ENCODE measurements at regions not wholly inside any gene's neighbourhood (a gene's known extent, or its start where the extent isn't known, plus 50 kb on each side); places are given as distances from the start of the nearest gene placed in this dataset.

- H3K36me3 ChIP-seq (ENCODE audit: control insufficient read depth in 4 of 4, insufficient read depth in 4 of 4, low read length in 3 of 4) = no peaks in the 10 kb centered on the region
- H3K27me3 ChIP-seq (replicated peaks in 2 of 5; ENCODE audit: control insufficient read depth in 4 of 5, insufficient read depth in 5 of 5, low read length in 4 of 5) = no peaks in the 10 kb centered on the region
- ChIA-PET POLR2A (no interaction called here), CTCF (no interaction called here)
- no peak for DNase-seq
- 85% methylated on average over 3 of the region's 4 CpGs for WGBS (ENCODE audit: insufficient coverage)
- no peak overlapping the region for H3K4me3 ChIP-seq (ENCODE audit: control insufficient read depth in 1 of 7, extremely low read depth in 1 of 7, insufficient read depth in 4 of 7, low read depth in 2 of 7, low read length in 6 of 7)
- H3K4me1 ChIP-seq (ENCODE audit: control extremely low read depth in 1 of 4, control insufficient read depth in 4 of 4, insufficient read depth in 4 of 4, low read length in 3 of 4) = no peaks in the 10 kb centered on the region
- no peak overlapping the region for H3K27ac ChIP-seq (ENCODE audit: insufficient read depth in 1 of 2, low read depth in 1 of 2, low read length in 2 of 2, poor library complexity in 1 of 2, severe bottlenecking in 2 of 2)
- no peaks in the 10 kb centered on the region for H3K9me3 ChIP-seq (ENCODE audit: control extremely low read depth in 1 of 5, control insufficient read depth in 4 of 5, insufficient read depth in 2 of 5, low read depth in 1 of 5, low read length in 4 of 5)
Observed at GRCh38 chr4:177087060-177087459, 222.6 kb upstream of the NEIL3 start.

DNA sequence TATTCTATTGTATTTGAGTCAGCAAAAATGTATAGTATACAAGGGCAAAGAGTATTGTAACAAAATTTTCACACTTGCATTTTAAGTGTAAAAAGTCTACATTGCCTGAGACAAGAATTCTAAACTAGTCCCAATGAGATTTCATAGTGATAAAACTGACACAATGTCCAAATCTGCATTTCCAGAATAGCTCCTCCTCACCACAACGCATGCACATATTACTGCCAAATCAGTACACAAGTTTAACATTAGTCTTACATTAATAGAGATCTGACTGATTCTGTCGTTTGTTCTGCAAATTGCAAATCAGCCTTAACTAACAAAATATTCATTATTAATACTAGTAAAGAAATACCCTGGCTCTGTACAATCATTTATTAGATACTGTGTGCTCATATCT lies 222.2 kb upstream of the NEIL3 start:
- Histone ChIP-seq H3K27me3 (replicated peaks in 2 of 5; ENCODE audit: control insufficient read depth in 4 of 5, insufficient read depth in 5 of 5, low read length in 4 of 5) (no peaks in the 10 kb centered on the region), H3K4me3 (ENCODE audit: control insufficient read depth in 1 of 7, extremely low read depth in 1 of 7, insufficient read depth in 4 of 7, low read depth in 2 of 7, low read length in 6 of 7) (no peak overlapping the region), H3K9me3 (ENCODE audit: control extremely low read depth in 1 of 5, control insufficient read depth in 4 of 5, insufficient read depth in 2 of 5, low read depth in 1 of 5, low read length in 4 of 5) (no peaks in the 10 kb centered on the region), H3K4me1 (ENCODE audit: control extremely low read depth in 1 of 4, control insufficient read depth in 4 of 4, insufficient read depth in 4 of 4, low read length in 3 of 4) (no peaks in the 10 kb centered on the region), H3K27ac (ENCODE audit: insufficient read depth in 1 of 2, low read depth in 1 of 2, low read length in 2 of 2, poor library complexity in 1 of 2, severe bottlenecking in 2 of 2) (no peak overlapping the region), H3K36me3 (ENCODE audit: control insufficient read depth in 4 of 4, insufficient read depth in 4 of 4, low read length in 3 of 4) (no peaks in the 10 kb centered on the region)
- ChIA-PET POLR2A (no interaction called here), CTCF (no interaction called here)
- DNase-seq = no peak
- WGBS (ENCODE audit: insufficient coverage) = no CpG with 5 or more reads among the region's 2 CpGs

DNA sequence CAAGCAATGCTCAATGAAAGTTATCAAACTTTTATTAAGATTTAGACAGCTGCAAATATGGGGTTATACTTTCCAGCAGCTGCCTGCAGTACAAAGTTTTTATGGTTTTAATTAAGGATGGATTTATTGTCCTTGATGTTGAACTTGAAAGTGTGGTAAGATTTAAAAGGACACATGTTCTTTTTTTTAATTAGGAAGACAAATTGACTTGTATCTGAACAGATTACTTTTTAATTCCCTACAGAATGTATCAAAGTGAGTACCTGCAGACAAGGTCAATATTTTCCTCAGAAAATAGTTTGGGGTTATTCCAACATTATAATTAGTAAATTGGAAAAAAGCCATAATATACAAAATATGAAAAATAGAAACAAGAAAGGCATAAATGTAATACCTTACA lies 218.2 kb upstream of the NEIL3 start:
- Histone ChIP-seq H3K4me1 (ENCODE audit: control extremely low read depth in 1 of 4, control insufficient read depth in 4 of 4, insufficient read depth in 4 of 4, low read length in 3 of 4) (no peaks in the 10 kb centered on the region), H3K27me3 (replicated peaks in 2 of 5; ENCODE audit: control insufficient read depth in 4 of 5, insufficient read depth in 5 of 5, low read length in 4 of 5) (no peaks in the 10 kb centered on the region), H3K36me3 (ENCODE audit: control insufficient read depth in 4 of 4, insufficient read depth in 4 of 4, low read length in 3 of 4) (no peaks in the 10 kb centered on the region), H3K4me3 (ENCODE audit: control insufficient read depth in 1 of 7, extremely low read depth in 1 of 7, insufficient read depth in 4 of 7, low read depth in 2 of 7, low read length in 6 of 7) (no peak overlapping the region), H3K9me3 (ENCODE audit: control extremely low read depth in 1 of 5, control insufficient read depth in 4 of 5, insufficient read depth in 2 of 5, low read depth in 1 of 5, low read length in 4 of 5) (no peaks in the 10 kb centered on the region), H3K27ac (ENCODE audit: insufficient read depth in 1 of 2, low read depth in 1 of 2, low read length in 2 of 2, poor library complexity in 1 of 2, severe bottlenecking in 2 of 2) (no peak overlapping the region)
- DNase-seq = no peak
- CTCF ChIA-PET = no interaction called here
- POLR2A ChIA-PET = no interaction called here

DNA sequence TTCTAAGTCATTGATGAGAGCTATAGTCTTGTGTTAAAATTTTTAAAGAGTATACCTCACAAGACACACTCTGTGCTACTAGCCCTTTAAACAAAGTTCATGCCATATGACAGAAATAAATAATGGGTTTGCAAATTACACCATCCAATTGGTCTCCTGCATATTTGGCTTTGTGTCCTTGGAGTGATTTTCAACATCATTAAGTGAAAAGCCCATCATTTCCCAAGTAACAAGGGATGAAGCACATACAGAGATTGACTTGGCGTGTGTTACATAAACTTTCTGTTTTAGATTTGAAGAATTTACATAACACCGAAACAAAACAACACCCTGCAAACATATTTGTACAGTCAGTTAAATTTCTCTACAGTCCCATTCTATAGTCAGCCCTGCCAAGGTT lies 216.9 kb upstream of the NEIL3 start:
- no peak for DNase-seq
- POLR2A ChIA-PET = no interaction called here
- no CpG with 5 or more reads among the region's 2 CpGs for WGBS (ENCODE audit: insufficient coverage)
- Histone ChIP-seq H3K27ac (ENCODE audit: insufficient read depth in 1 of 2, low read depth in 1 of 2, low read length in 2 of 2, poor library complexity in 1 of 2, severe bottlenecking in 2 of 2) (no peak overlapping the region), H3K9me3 (ENCODE audit: control extremely low read depth in 1 of 5, control insufficient read depth in 4 of 5, insufficient read depth in 2 of 5, low read depth in 1 of 5, low read length in 4 of 5) (no peaks in the 10 kb centered on the region), H3K27me3 (replicated peaks in 2 of 5; ENCODE audit: control insufficient read depth in 4 of 5, insufficient read depth in 5 of 5, low read length in 4 of 5) (no peaks in the 10 kb centered on the region), H3K36me3 (ENCODE audit: control insufficient read depth in 4 of 4, insufficient read depth in 4 of 4, low read length in 3 of 4) (no peaks in the 10 kb centered on the region), H3K4me1 (ENCODE audit: control extremely low read depth in 1 of 4, control insufficient read depth in 4 of 4, insufficient read depth in 4 of 4, low read length in 3 of 4) (no peaks in the 10 kb centered on the region), H3K4me3 (ENCODE audit: control insufficient read depth in 1 of 7, extremely low read depth in 1 of 7, insufficient read depth in 4 of 7, low read depth in 2 of 7, low read length in 6 of 7) (no peak overlapping the region)
- CTCF ChIA-PET = no interaction called here

DNA sequence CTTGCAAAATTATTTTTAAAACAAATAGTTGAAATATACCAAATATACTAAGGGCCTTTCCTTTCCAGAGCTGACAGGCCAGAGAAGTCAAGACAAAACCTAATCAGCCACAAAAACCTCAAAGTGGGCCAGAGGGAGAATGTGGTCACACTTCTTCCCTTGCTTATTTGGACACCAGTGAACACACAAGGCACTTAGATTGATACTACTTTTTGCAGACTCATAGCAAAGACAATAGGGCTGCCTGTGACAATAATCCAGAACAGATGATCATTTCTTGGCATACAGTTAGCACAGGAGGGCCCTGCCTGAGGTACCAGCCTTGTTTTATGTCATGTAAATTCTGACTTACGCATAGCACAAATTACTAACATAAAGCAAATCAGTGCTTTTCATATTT lies 215.7 kb upstream of the NEIL3 start:
- Histone ChIP-seq H3K36me3 (ENCODE audit: control insufficient read depth in 4 of 4, insufficient read depth in 4 of 4, low read length in 3 of 4) (no peaks in the 10 kb centered on the region), H3K4me3 (ENCODE audit: control insufficient read depth in 1 of 7, extremely low read depth in 1 of 7, insufficient read depth in 4 of 7, low read depth in 2 of 7, low read length in 6 of 7) (no peak overlapping the region), H3K27me3 (replicated peaks in 2 of 5; ENCODE audit: control insufficient read depth in 4 of 5, insufficient read depth in 5 of 5, low read length in 4 of 5) (no peaks in the 10 kb centered on the region), H3K4me1 (ENCODE audit: control extremely low read depth in 1 of 4, control insufficient read depth in 4 of 4, insufficient read depth in 4 of 4, low read length in 3 of 4) (no peaks in the 10 kb centered on the region), H3K27ac (ENCODE audit: insufficient read depth in 1 of 2, low read depth in 1 of 2, low read length in 2 of 2, poor library complexity in 1 of 2, severe bottlenecking in 2 of 2) (no peak overlapping the region), H3K9me3 (ENCODE audit: control extremely low read depth in 1 of 5, control insufficient read depth in 4 of 5, insufficient read depth in 2 of 5, low read depth in 1 of 5, low read length in 4 of 5) (no peaks in the 10 kb centered on the region)
- no peak for DNase-seq
- ChIA-PET CTCF (interaction anchor here (0.6 kb wide), 1 partner anchor 44 kb away, joined by 3 read pairs; no protein-coding TSS in a partner anchor), POLR2A (no interaction called here)
- WGBS (ENCODE audit: insufficient coverage) = 100% methylated on average over 1 of the region's 1 CpG

GRCh38 chr4:177097291-177097690 lies 212.4 kb upstream of the NEIL3 start:
- H3K27ac ChIP-seq (ENCODE audit: insufficient read depth in 1 of 2, low read depth in 1 of 2, low read length in 2 of 2, poor library complexity in 1 of 2, severe bottlenecking in 2 of 2) = no peak overlapping the region
- ChIA-PET POLR2A (no interaction called here), CTCF (no interaction called here)
- H3K27me3 ChIP-seq (replicated peaks in 2 of 5; ENCODE audit: control insufficient read depth in 4 of 5, insufficient read depth in 5 of 5, low read length in 4 of 5) = no peaks in the 10 kb centered on the region
- H3K9me3 ChIP-seq (ENCODE audit: control extremely low read depth in 1 of 5, control insufficient read depth in 4 of 5, insufficient read depth in 2 of 5, low read depth in 1 of 5, low read length in 4 of 5) = no peaks in the 10 kb centered on the region
- H3K4me1 ChIP-seq (ENCODE audit: control extremely low read depth in 1 of 4, control insufficient read depth in 4 of 4, insufficient read depth in 4 of 4, low read length in 3 of 4) = no peaks in the 10 kb centered on the region
- DNase-seq = no peak
- no peak overlapping the region for H3K4me3 ChIP-seq (ENCODE audit: control insufficient read depth in 1 of 7, extremely low read depth in 1 of 7, insufficient read depth in 4 of 7, low read depth in 2 of 7, low read length in 6 of 7)
- WGBS (ENCODE audit: insufficient coverage) = no CpG with 5 or more reads among the region's 6 CpGs
- no peaks in the 10 kb centered on the region for H3K36me3 ChIP-seq (ENCODE audit: control insufficient read depth in 4 of 4, insufficient read depth in 4 of 4, low read length in 3 of 4)

GRCh38 chr4:177099211-177099610 lies 210.5 kb upstream of the NEIL3 start:
- DNase-seq = no peak
- no CpG with 5 or more reads among the region's 6 CpGs for WGBS (ENCODE audit: insufficient coverage)
- Histone ChIP-seq H3K9me3 (ENCODE audit: control extremely low read depth in 1 of 5, control insufficient read depth in 4 of 5, insufficient read depth in 2 of 5, low read depth in 1 of 5, low read length in 4 of 5) (no peaks in the 10 kb centered on the region), H3K27me3 (replicated peaks in 2 of 5; ENCODE audit: control insufficient read depth in 4 of 5, insufficient read depth in 5 of 5, low read length in 4 of 5) (no peaks in the 10 kb centered on the region), H3K4me1 (ENCODE audit: control extremely low read depth in 1 of 4, control insufficient read depth in 4 of 4, insufficient read depth in 4 of 4, low read length in 3 of 4) (no peaks in the 10 kb centered on the region), H3K27ac (ENCODE audit: insufficient read depth in 1 of 2, low read depth in 1 of 2, low read length in 2 of 2, poor library complexity in 1 of 2, severe bottlenecking in 2 of 2) (no peak overlapping the region), H3K36me3 (ENCODE audit: control insufficient read depth in 4 of 4, insufficient read depth in 4 of 4, low read length in 3 of 4) (no peaks in the 10 kb centered on the region), H3K4me3 (ENCODE audit: control insufficient read depth in 1 of 7, extremely low read depth in 1 of 7, insufficient read depth in 4 of 7, low read depth in 2 of 7, low read length in 6 of 7) (no peak overlapping the region)
- POLR2A ChIA-PET = no interaction called here
- CTCF ChIA-PET = no interaction called here

- ChIA-PET CTCF (no interaction called here), POLR2A (no interaction called here)
- no peak for DNase-seq
- H3K36me3 ChIP-seq (ENCODE audit: control insufficient read depth in 4 of 4, insufficient read depth in 4 of 4, low read length in 3 of 4) = no peaks in the 10 kb centered on the region
- H3K4me1 ChIP-seq (ENCODE audit: control extremely low read depth in 1 of 4, control insufficient read depth in 4 of 4, insufficient read depth in 4 of 4, low read length in 3 of 4) = no peaks in the 10 kb centered on the region
- no peak overlapping the region for H3K4me3 ChIP-seq (ENCODE audit: control insufficient read depth in 1 of 7, extremely low read depth in 1 of 7, insufficient read depth in 4 of 7, low read depth in 2 of 7, low read length in 6 of 7)
- no peaks in the 10 kb centered on the region for H3K27me3 ChIP-seq (replicated peaks in 2 of 5; ENCODE audit: control insufficient read depth in 4 of 5, insufficient read depth in 5 of 5, low read length in 4 of 5)
- no peaks in the 10 kb centered on the region for H3K9me3 ChIP-seq (ENCODE audit: control extremely low read depth in 1 of 5, control insufficient read depth in 4 of 5, insufficient read depth in 2 of 5, low read depth in 1 of 5, low read length in 4 of 5)
- no peak overlapping the region for H3K27ac ChIP-seq (ENCODE audit: insufficient read depth in 1 of 2, low read depth in 1 of 2, low read length in 2 of 2, poor library complexity in 1 of 2, severe bottlenecking in 2 of 2)
- WGBS (ENCODE audit: insufficient coverage) = 100% methylated on average over 1 of the region's 3 CpGs
Observed at GRCh38 chr4:177100307-177100706, 209.4 kb upstream of the NEIL3 start.

Data from common myeloid progenitor, CD34-positive (primary cell).